Head of caudate nucleus (tissue), 42 donors: ENCODE measurements at regions not wholly inside any gene's neighbourhood (a gene's known extent, or its start where the extent isn't known, plus 50 kb on each side); places are given as distances from the start of the nearest gene placed in this dataset.

Experiments used
- DNase-seq, 42 donors: peaks; one replicate each; pipeline versions ENCODE4 v3.0.0 to v3.0.0-alpha.2; 2020 to 2021; ENCODE audit warnings: mixed read lengths in 7 of 42
- intact Hi-C: fragments of 100-400 bp; cut with DNase I; formaldehyde crosslinking; loops from one replicate; pipeline ENCODE4 v1.15.0; 2022

- intact Hi-C loops = no loop called here
- DNase-seq = no peak
These were observed 81.0 kb downstream of the SEMA4F start for GRCh38 chr2:74735009-74735408.

DNA sequence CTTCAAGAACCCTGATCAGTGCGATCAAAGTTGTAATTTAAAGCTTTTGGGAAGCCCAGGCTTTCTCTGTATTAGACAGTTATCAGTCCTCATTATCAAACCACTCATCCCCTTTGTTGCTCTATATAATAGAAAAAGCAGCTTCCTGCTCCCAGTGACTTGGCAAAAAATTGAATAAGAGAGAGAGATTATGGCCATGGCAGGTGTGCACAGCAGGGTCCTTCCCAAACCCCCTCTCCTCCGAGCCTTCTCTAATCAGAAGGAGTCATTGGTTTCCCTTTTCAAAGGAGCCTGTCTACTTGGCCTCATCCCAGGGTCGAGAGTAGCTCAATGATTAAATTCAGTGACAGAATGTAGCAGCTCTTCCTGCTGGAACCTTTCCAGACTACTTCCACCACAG lies 81.5 kb downstream of the SEMA4F start:
- intact Hi-C loops = no loop called here

GRCh38 chr2:74736589-74736988 lies 82.5 kb downstream of the SEMA4F start:
- intact Hi-C loops = no loop called here
- DNase-seq = no peak

More for the DNA sequence above, 81.5 kb downstream of the SEMA4F start:
- DNase-seq = no peak

DNA sequence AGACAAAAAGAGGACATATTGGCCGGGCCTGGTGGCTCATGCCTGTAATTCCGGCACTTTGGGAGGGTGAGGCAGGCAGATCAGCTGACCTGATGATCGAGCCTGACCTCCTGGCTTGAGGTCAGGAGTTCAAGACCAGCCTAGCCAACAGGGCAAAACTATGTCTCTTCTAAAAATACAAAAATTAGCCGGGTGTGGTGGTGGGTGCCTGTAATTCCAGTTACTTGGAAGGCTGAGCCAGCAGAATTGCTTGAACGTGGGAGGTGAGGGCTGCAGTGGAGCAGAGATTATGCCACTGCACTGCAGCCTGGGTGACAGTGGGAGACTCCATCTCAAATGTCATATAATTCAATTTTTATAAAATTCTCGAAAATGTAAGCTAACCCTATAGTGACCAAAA lies 84.5 kb downstream of the SEMA4F start:
- intact Hi-C loops = no loop called here
- DNase-seq = no peak

DNA sequence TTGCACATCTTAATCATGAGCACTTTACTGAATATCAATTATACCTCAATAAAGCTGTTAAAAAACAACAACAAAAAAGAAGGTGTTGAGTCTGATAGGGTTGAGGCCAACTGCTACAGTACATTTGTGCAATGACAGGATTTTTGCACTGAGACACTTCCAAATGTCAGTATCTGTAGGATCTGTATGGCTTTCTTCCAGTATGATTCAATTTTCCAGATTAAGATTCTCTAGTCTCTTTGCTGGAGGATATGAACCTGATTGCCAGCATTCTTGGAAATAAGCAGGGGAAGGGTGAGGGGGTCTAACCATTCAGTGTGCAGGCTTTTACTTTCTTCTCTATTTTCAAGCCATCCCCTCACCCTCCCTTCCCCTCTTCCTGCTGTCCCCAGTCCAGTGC lies 85.1 kb downstream of the SEMA4F start:
- intact Hi-C loops = no loop called here

GRCh38 chr2:74739733-74740241 lies 85.7 kb downstream of the SEMA4F start:
- intact Hi-C loops = no loop called here
- DNase-seq = no peak

More for the DNA sequence above, 85.1 kb downstream of the SEMA4F start:
- DNase-seq = no peak

GRCh38 chr2:74740395-74740740 lies 86.3 kb downstream of the SEMA4F start:
- intact Hi-C loops = no loop called here
- no peak for DNase-seq

DNA sequence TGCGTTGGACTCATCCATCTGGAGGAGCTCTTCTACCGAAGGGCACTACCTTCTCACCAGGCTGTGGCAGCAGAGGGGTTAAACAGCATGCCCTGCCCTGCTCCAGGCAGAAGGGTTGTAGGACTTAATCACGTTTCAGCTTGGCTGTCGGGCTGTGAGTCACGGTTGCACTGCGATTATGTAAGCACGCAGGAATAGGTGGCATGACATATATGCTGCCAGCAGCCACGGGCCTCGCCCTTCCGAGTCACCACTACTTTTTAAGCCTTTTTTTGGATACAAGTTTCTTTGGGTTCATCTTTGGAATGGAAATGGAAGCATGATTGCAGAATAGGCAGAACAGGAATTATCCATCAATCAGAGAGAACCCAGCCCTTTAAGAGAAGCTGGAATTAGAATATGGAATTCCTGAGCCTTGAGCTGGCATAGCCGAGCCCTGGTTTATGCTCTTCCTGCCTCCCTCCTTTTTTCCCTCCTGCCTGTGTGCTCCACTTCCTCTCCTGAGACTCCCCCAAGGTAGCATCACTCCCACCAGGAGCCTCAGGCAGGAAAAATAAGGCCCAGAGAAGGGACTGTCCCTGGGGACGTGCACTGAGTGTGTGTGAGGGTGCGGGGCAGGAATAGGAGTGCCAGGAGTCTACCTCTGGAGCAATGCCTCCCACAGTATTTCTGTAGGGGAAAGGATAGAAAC lies 86.8 kb downstream of the SEMA4F start:
- DNase-seq = peak; percentile 22 to 87 (median 63)
- intact Hi-C loops = no loop called here

- intact Hi-C loops = no loop called here
These were observed 87.6 kb downstream of the SEMA4F start for GRCh38 chr2:74741629-74742028.

GRCh38 chr2:74742471-74742870 lies 88.4 kb downstream of the SEMA4F start:
- no peak for DNase-seq
- intact Hi-C loops = no loop called here

More at GRCh38 chr2:74741629-74742028, 87.6 kb downstream of the SEMA4F start:
- no peak for DNase-seq

GRCh38 chr2:74743039-74743438 lies 89.0 kb downstream of the SEMA4F start:
- intact Hi-C loops = no loop called here
- DNase-seq = no peak

- DNase-seq = no peak
- intact Hi-C loops = no loop called here
These were observed 89.7 kb downstream of the SEMA4F start for GRCh38 chr2:74743778-74744177.

- no peak for DNase-seq
- intact Hi-C loops = no loop called here
These were observed 89.0 kb upstream of the HK2 start for GRCh38 chr2:74744731-74745515.

- intact Hi-C loops = no loop called here
- no peak for DNase-seq
These were observed 88.2 kb upstream of the HK2 start for GRCh38 chr2:74745766-74746165.

- no peak for DNase-seq
- intact Hi-C loops = no loop called here
These were observed 87.4 kb upstream of the HK2 start for GRCh38 chr2:74746480-74746879.

DNA sequence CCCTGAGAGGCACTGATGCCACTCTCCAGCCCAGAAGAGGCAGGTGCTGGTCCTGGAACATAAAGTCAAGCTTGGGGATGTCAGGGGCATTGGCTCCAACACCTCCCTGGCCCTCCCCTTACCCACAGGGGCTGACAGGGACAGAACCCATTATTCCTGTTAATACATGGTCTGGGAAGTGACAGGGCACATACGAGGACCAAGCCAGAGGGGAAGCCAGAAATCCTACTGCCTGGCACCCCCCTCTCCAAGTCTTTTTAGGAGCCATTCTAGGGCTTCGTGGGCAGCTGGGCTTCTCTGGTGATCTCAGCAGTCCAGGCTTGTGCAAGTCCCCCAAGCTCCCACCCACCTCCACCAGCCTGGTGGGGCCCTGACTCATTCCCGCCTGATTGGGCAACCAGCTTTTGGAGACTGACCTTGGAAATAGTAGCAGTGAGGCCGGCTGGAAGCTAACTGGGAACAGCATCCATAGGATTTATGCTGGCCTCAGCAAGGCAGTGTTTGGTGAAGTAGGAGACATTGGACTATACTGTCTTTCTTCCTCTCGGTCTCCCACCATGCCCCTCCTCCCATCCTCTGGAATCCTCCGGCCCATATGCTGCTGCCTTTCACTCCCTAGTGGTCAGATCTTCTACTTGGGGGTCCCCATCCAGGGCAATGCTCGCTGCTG lies 86.4 kb upstream of the HK2 start:
- intact Hi-C loops = no loop called here

GRCh38 chr2:74748665-74749064 lies 85.3 kb upstream of the HK2 start:
- DNase-seq = no peak
- intact Hi-C loops = no loop called here

More for the DNA sequence above, 86.4 kb upstream of the HK2 start:
- DNase-seq = no peak

DNA sequence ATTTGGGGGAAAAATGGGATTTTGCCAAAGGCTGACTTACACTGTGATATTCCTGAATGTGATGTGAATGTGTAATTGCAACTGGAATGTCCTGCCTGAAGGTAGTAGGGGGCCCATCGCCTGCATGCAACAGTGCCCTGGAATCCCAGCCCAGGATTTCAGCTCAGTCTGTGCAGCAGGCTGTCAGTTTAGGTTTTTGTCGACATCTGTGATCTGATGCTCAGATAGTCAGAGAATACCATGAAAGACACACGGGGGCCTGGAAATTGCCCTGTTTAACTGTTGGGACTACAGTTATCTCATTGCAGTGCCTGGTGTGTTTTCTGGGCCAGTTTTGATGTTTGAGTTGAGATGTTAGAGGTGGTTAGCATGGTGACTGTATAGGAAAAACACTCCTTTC lies 84.5 kb upstream of the HK2 start:
- intact Hi-C loops = no loop called here
- DNase-seq = no peak

DNA sequence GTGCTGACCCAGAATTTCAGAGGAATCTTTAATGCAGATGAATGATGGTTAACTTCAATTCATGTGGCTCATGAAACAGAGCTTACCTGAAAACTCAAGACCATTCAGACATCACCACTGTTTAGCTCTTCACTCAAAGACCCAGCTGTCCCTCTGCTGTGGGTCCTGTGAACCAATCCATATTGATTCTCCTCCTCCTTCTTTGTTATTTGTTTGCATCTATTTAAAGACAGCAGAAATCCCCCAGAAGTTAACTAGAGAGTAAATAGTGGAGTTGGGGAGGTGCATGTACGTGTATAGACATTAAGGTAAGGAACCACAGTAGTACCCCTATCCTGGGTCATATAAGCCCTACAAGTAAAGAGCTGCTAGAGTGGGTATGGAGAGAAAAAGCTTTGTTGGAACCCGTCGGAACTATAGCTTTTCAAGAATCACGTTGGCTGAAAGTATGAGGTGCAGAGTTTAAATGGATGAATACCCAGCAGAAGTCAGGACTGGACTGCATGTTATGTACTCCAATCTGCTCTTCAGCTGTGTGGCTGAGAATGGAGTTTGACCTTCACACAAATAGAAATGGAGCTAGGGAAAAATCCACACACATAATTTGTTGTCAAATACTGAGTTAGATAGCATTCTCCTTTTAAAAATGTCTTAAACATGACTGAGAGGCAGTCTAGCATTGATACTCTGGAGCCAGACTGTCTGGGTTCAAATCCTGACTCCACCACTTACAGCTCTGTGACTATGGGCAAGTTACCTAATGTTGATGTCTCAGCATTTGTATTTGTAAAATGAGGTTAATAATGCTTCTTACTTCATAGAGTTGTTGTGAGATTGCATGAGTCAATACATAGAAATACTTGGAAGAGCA lies 81.7 kb upstream of the HK2 start:
- no peak for DNase-seq
- intact Hi-C loops = no loop called here
